Gastroesophageal sphincter (tissue), 3 donors: ENCODE measurements at regions not wholly inside any gene's neighbourhood (a gene's known extent, or its start where the extent isn't known, plus 50 kb on each side); places are given as distances from the start of the nearest gene placed in this dataset.

Experiments
- CTCF ChIP-seq, 4 experiments: fragments of 200-600 bp in 2 of 4; fragments of 450-650 bp in 2 of 4; sonication (generic) in 1 of 4; IDR thresholded peaks; one replicate each; pipeline ENCODE4 v1.5.1; 2017 to 2019; ENCODE audit warnings: antibody characterized with exemption in 4 of 4, mild to moderate bottlenecking in 2 of 4, moderate library complexity in 2 of 4
- POLR2A ChIP-seq, 2 donors: fragments of 450-650 bp; IDR thresholded peaks; one replicate each; pipeline ENCODE4 v1.6.1; 2017; ENCODE audit warnings: antibody characterized with exemption in 2 of 2, mild to moderate bottlenecking in 2 of 2, moderate library complexity in 1 of 2

- TF ChIP-seq POLR2A (IDR thresholded peaks at IDR 0.05) (no peak), CTCF (IDR thresholded peaks at IDR 0.05) (no peak)
Measured at GRCh38 chr4:125084608-125085007, 230.1 kb upstream of the FAT4 start.
